ENCODE measurements at regions not wholly inside any gene's neighbourhood (a gene's known extent, or its start where the extent isn't known, plus 50 kb on each side); places are given as distances from the start of the nearest gene placed in this dataset.

DNA sequence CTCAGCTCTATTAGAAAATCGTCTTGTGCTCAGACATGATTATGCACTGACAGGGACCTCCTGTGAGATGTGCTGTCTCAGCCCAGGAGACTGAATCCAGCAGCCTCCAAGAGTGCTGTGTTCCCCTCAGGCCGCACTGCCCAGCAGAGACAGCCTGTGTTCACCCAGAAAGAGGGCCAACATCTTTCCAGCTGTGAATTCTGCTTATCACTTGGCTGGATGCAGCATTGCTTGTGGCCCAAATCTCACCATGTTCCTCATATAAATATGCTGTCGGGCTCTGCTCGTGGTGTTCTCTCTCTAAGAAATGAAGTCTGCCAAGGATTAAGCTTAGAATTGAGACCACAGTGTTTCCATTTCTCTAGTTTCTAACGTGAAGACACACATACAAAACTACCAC, 983.0 kb upstream of the WWC1 start:
- CTCF ChIA-PET = no interaction called here
- no peak for DNase-seq (ENCODE audit: extremely low spot score)
- TF ChIP-seq, protein P1, sequence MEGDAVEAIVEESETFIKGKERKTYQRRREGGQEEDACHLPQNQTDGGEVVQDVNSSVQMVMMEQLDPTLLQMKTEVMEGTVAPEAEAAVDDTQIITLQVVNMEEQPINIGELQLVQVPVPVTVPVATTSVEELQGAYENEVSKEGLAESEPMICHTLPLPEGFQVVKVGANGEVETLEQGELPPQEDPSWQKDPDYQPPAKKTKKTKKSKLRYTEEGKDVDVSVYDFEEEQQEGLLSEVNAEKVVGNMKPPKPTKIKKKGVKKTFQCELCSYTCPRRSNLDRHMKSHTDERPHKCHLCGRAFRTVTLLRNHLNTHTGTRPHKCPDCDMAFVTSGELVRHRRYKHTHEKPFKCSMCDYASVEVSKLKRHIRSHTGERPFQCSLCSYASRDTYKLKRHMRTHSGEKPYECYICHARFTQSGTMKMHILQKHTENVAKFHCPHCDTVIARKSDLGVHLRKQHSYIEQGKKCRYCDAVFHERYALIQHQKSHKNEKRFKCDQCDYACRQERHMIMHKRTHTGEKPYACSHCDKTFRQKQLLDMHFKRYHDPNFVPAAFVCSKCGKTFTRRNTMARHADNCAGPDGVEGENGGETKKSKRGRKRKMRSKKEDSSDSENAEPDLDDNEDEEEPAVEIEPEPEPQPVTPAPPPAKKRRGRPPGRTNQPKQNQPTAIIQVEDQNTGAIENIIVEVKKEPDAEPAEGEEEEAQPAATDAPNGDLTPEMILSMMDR (IDR thresholded peaks at IDR 0.05; ENCODE audit: control extremely low read depth, extremely low read depth, low read depth, missing control alignments) = no peak
- POLR2A ChIA-PET = no interaction called here

DNA sequence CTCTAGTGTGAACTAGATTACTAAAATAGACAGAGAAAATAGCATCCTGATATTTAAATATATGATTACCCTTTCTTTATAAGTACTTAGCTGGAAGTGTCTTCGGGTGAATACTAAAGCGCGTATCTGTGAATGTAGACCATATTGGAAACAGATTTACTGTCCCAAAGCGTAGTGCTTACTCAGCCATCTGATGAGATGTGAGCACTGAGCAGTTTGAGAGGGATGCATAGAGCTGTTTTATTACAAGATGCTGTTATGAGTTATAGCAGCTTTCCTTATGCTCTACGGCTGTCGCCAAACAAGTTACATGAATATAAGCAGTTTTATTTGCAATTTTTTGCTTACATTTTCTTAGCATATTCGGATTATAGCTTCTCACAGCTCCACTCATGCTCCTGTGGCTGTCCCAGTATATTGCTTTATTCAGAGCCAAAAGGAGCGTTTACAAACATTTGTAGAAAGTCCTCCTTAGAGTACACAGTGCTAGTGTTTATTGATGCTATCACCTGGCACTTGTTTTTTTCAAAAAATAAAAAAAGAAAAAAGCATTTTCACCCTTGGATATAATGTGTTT, 981.4 kb upstream of the WWC1 start:
- TF ChIP-seq, protein P1 (IDR thresholded peaks at IDR 0.05; ENCODE audit: control extremely low read depth, extremely low read depth, low read depth, missing control alignments) = no peak
- ChIA-PET CTCF (interaction anchor here (0.9 kb wide), 1 partner anchor 14 kb away, joined by 3 read pairs; no protein-coding TSS in a partner anchor), POLR2A (no interaction called here)
- DNase-seq (ENCODE audit: extremely low spot score) = no peak

DNA sequence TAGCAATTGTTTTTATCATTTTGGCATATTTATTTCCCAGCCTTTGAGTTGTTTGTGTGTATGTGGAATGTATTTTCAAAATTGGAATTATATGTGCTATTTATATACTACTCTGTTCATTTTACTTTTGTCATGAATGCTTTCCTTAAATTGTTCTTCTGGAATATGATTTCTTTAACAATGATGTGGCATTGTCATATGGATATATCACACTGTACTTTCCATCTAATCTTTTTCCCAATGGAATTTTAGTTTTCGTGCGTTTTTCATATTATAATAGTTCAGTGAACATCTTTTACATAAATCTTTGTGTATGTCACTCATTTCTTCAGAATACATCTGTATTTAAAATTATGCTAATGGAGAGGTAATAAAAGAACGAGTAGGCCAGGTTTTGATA, 980.1 kb upstream of the WWC1 start:
- POLR2A ChIA-PET = no interaction called here
- TF ChIP-seq, protein P1 (IDR thresholded peaks at IDR 0.05; ENCODE audit: control extremely low read depth, extremely low read depth, low read depth, missing control alignments) = no peak
- CTCF ChIA-PET = no interaction called here
- no peak for DNase-seq (ENCODE audit: extremely low spot score)

DNA sequence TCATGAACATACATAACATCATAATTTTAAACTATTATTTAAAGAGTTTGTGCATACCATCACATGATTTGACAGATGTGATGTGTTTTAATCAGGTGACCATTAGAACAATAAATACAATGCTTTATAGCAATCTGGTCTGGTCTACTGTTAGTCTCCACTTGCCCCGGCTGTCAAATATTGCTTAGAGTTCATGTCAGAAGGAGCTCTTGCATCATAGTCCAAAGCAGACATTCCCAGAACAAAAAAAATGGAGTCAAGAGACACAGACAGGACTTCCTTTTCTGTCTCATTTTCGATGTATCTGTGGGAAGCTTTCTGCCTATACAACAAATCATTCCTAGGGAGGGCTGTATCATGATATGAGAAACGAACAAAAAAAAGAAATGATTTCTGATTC, 979.2 kb upstream of the WWC1 start:
- ChIA-PET POLR2A (no interaction called here), CTCF (no interaction called here)
- no peak for DNase-seq (ENCODE audit: extremely low spot score)
- TF ChIP-seq, protein P1 (IDR thresholded peaks at IDR 0.05; ENCODE audit: control extremely low read depth, extremely low read depth, low read depth, missing control alignments) = no peak

DNA sequence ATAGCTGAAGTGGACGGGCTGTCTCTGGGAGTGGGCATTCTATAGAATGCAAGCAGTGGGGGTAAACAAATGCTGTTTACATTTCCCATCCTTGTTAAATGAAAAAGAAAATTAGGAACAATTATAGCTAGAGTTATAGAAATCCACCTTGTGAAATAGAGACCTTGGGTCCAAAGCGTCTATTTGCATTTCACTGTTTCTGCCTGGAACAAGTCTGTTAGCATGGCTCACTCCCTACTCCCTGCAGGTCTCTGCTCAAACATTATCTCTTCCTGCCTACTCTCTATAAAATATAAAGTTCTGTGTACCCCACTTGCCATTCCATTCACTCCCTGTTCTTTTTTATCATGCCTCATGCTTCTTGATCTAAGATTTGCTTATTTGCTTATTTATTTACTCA, 975.7 kb upstream of the WWC1 start:
- no peak for DNase-seq (ENCODE audit: extremely low spot score)
- ChIA-PET CTCF (interaction anchor here (1.6 kb wide), 1 partner anchor 9 kb away, joined by 4 read pairs; no protein-coding TSS in a partner anchor), POLR2A (no interaction called here)
- TF ChIP-seq, protein P1 (IDR thresholded peaks at IDR 0.05; ENCODE audit: control extremely low read depth, extremely low read depth, low read depth, missing control alignments) = no peak

DNA sequence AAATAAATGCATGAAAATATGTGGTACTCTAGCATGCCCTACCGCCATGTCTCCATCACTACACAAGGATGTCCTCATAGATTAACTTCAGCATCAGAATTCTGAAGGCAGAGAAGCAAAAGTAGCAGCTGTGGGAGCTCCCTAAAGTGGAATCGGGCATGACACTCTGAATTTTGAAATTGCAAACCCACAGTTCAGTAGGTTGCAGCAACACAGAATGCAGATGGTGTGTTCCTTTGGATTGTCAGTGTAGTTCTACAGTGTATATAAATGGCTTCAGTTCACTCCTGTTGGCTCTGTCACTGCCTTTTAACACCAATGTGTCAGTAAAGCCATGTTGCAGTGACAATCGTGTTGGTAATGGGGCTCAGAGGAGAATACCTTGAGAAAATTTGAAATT, 973.6 kb upstream of the WWC1 start:
- CTCF ChIA-PET = interaction anchor here (0.7 to 1.2 kb wide), 2 partner anchors 12 to 13 kb away, joined by 4 read pairs; no protein-coding TSS in a partner anchor
- POLR2A ChIA-PET = no interaction called here
- DNase-seq (ENCODE audit: extremely low spot score) = no peak
- TF ChIP-seq, protein P1 (IDR thresholded peaks at IDR 0.05; ENCODE audit: control extremely low read depth, extremely low read depth, low read depth, missing control alignments) = no peak

Measured in GM10248 (cell line).